Tibial artery (tissue), 4 donors: ENCODE measurements at regions not wholly inside any gene's neighbourhood (a gene's known extent, or its start where the extent isn't known, plus 50 kb on each side); places are given as distances from the start of the nearest gene placed in this dataset.

Source experiments
- DNase-seq, 2 donors: peaks; one replicate each; pipeline ENCODE4 v3.0.0-alpha.2; 2019
- H3K27ac ChIP-seq, 2 donors: fragments of 200-600 bp; sonication (generic) in 1 of 2; 1 replicate in 1 of 2; 2 replicates in 1 of 2; pipeline ENCODE4 v1.5.1; 2018 to 2019; ENCODE audit warnings: mild to moderate bottlenecking in 1 of 2
- H3K27me3 ChIP-seq, 2 donors: fragments of 200-600 bp; sonication (generic) in 1 of 2; one replicate each; pipeline versions ENCODE4 v1.5.1 to v1.6.0; 2016 to 2019
- H3K36me3 ChIP-seq, 3 donors: fragments of 200-600 bp; sonication (generic) in 2 of 3; one replicate each; pipeline ENCODE4 v1.5.1; 2016 to 2019; ENCODE audit warnings: mild to moderate bottlenecking in 2 of 3
- H3K4me1 ChIP-seq, 4 donors: fragments of 200-600 bp; sonication (generic) in 2 of 4; 1 replicate in 3 of 4; 2 replicates in 1 of 4; pipeline ENCODE4 v1.5.1; 2016 to 2019
- H3K4me3 ChIP-seq, 2 donors: fragments of 200-600 bp; sonication (generic) in 1 of 2; 1 replicate in 1 of 2; 2 replicates in 1 of 2; pipeline ENCODE4 v1.5.1; 2018 to 2019; ENCODE audit warnings: mild to moderate bottlenecking in 2 of 2
- H3K9me3 ChIP-seq, 3 donors: fragments of 200-600 bp; sonication (generic) in 1 of 3; one replicate each; pipeline ENCODE4 v1.5.1; 2016 to 2019
- intact Hi-C: fragments of 100-400 bp; cut with DNase I; formaldehyde crosslinking; loops from one replicate; pipeline ENCODE4 v1.15.0; 2023; ENCODE audit warnings: low total_unique reads
- TF ChIP-seq, protein P1 (sequence below), 2 experiments: fragments of 200-600 bp in 1 of 2; fragments of 450-650 bp in 1 of 2; IDR thresholded peaks; one replicate each; pipeline ENCODE4 v1.5.1; 2017 to 2019; ENCODE audit warnings: antibody characterized with exemption in 2 of 2, mild to moderate bottlenecking in 1 of 2, moderate library complexity in 1 of 2

- TF ChIP-seq, protein P1, sequence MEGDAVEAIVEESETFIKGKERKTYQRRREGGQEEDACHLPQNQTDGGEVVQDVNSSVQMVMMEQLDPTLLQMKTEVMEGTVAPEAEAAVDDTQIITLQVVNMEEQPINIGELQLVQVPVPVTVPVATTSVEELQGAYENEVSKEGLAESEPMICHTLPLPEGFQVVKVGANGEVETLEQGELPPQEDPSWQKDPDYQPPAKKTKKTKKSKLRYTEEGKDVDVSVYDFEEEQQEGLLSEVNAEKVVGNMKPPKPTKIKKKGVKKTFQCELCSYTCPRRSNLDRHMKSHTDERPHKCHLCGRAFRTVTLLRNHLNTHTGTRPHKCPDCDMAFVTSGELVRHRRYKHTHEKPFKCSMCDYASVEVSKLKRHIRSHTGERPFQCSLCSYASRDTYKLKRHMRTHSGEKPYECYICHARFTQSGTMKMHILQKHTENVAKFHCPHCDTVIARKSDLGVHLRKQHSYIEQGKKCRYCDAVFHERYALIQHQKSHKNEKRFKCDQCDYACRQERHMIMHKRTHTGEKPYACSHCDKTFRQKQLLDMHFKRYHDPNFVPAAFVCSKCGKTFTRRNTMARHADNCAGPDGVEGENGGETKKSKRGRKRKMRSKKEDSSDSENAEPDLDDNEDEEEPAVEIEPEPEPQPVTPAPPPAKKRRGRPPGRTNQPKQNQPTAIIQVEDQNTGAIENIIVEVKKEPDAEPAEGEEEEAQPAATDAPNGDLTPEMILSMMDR (IDR thresholded peaks at IDR 0.05), result no peak
- Histone ChIP-seq H3K36me3 (no peaks in the 10 kb centered on the region), H3K27me3 (no peaks in the 10 kb centered on the region)
Observed at GRCh38 chr3:86673991-86674390, 317.0 kb downstream of the VGLL3 start.

DNA sequence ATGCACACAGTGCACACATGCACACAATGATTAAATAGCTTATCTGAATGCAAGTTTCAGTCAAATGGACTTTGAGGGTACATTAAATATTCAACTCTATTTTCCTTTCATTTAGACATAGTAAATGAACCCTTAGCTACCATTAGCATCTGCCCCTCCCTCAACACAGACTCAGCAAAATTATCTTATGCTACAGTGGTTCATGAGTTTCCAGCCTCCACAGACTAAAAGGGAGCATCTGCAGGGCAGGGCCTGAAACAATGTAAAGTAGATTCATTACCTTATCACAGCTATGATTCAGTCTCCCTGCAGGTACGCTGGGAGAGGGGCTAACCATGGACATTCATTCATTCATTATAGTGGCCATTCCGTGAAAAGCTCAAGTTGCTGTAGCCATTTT, 329.1 kb downstream of the VGLL3 start:
- intact Hi-C loops, result no loop called here
- no peak for DNase-seq
- Histone ChIP-seq H3K27ac (no peak overlapping the region), H3K4me3 (no peak overlapping the region), H3K9me3 (no peaks in the 10 kb centered on the region), H3K4me1 (no peaks in the 10 kb centered on the region), H3K27me3 (no peaks in the 10 kb centered on the region), H3K36me3 (no peaks in the 10 kb centered on the region)
- TF ChIP-seq, protein P1 (IDR thresholded peaks at IDR 0.05), result no peak

More at GRCh38 chr3:86673991-86674390, 317.0 kb downstream of the VGLL3 start:
- Histone ChIP-seq H3K4me3 (no peak overlapping the region), H3K4me1 (no peaks in the 10 kb centered on the region), H3K27ac (no peak overlapping the region), H3K9me3 (no peaks in the 10 kb centered on the region)
- intact Hi-C loops, result loop anchor here (1.0 kb wide), 1 partner anchor 9 kb away; no protein-coding TSS in a partner anchor
- no peak for DNase-seq

- H3K4me3 ChIP-seq, result no peak overlapping the region
- no peak overlapping the region for H3K27ac ChIP-seq
- H3K9me3 ChIP-seq, result no peaks in the 10 kb centered on the region
- intact Hi-C loops, result no loop called here
- no peak for DNase-seq
- H3K4me1 ChIP-seq, result no peaks in the 10 kb centered on the region
- TF ChIP-seq, protein P1 (IDR thresholded peaks at IDR 0.05), result no peak
- no peaks in the 10 kb centered on the region for H3K27me3 ChIP-seq
- no peaks in the 10 kb centered on the region for H3K36me3 ChIP-seq
Observed at GRCh38 chr3:86658876-86659275, 332.1 kb downstream of the VGLL3 start.

- TF ChIP-seq, protein P1 (IDR thresholded peaks at IDR 0.05), result no peak
- Histone ChIP-seq H3K9me3 (no peaks in the 10 kb centered on the region), H3K27me3 (no peaks in the 10 kb centered on the region), H3K36me3 (no peaks in the 10 kb centered on the region), H3K4me3 (no peak overlapping the region), H3K27ac (no peak overlapping the region), H3K4me1 (no peaks in the 10 kb centered on the region)
- DNase-seq, result no peak
- intact Hi-C loops, result no loop called here
Observed at GRCh38 chr3:86654806-86655460, 336.0 kb downstream of the VGLL3 start.

- no peak overlapping the region for H3K27ac ChIP-seq
- no peaks in the 10 kb centered on the region for H3K4me1 ChIP-seq
- H3K9me3 ChIP-seq, result no peaks in the 10 kb centered on the region
- H3K27me3 ChIP-seq, result no peaks in the 10 kb centered on the region
- intact Hi-C loops, result no loop called here
- H3K36me3 ChIP-seq, result no peaks in the 10 kb centered on the region
- H3K4me3 ChIP-seq, result no peak overlapping the region
- TF ChIP-seq, protein P1 (IDR thresholded peaks at IDR 0.05), result no peak
- no peak for DNase-seq
Observed at GRCh38 chr3:86653661-86654205, 337.2 kb downstream of the VGLL3 start.
